Stimulated activated CD8-positive, alpha-beta memory T cell treated with anti-CD3 and anti-CD28 coated beads, Interleukin-7, amount 100 ng/mL, for 24 hours (primary cell): ENCODE measurements at regions not wholly inside any gene's neighbourhood (a gene's known extent, or its start where the extent isn't known, plus 50 kb on each side); places are given as distances from the start of the nearest gene placed in this dataset.
"Not testable (repeated sequence)": the region's sequence is repeated elsewhere in the genome, so short reads cannot be mapped to it uniquely, and the experiment has no call there.

Experiments
- DNase-seq: peaks from one replicate; pipeline ENCODE4 v3.0.0-alpha.2; 2020; ENCODE audit warnings: low read depth

DNA sequence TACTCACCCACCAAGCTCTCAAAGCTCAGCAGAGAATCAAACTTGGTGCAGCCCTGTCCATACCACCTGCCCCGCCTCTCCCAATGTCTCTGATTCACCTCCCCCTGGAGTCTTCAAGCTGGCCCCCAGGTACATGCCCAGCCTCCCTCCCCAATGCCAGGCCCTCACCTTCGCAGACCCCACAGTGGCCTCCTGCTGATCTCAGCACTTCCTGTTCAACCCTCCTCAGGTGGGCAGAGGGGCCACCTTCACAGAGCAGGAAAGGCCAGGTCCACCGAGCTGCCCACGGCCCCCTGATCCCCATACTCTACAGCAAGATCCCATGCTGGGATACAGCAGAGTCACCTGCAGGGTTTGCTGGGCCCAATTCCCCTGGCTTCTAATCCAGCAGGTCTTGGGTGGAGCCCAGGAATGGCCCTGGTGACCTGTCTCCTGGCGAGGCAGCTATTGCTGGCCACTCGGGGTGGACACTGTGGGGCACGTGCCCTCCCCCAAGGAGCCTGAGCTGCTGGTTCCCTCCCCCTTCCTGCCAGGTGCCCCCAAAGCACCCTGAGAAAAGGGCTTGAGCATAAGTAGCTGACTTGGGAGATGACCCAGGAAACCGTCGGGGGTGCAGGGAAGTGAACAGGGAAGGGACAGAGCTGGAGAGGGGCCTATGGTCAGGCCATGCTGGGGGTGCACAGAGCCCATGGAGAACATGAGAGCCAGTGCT, 150.7 kb downstream of the BRD1 start:
- DNase-seq = no peak

DNA sequence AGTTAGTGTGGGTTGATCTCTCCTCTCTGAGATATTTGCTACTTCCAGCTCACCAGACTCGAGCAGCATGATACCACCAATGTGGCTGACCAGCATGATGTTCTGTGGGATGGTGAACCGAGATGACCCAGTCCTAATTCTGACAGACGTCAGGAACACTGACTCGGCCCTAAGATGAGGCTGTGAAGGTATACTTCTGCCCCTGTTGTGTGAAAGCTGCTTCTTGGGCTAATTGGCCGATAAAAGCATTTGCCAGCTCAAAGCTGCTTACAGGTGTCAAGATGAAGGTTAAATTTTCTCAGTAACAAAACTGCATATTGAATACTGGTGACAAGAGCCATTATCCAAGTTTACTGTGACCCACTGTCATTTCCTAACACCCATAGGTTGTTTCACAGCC, 151.4 kb downstream of the BRD1 start:
- DNase-seq = no peak

DNA sequence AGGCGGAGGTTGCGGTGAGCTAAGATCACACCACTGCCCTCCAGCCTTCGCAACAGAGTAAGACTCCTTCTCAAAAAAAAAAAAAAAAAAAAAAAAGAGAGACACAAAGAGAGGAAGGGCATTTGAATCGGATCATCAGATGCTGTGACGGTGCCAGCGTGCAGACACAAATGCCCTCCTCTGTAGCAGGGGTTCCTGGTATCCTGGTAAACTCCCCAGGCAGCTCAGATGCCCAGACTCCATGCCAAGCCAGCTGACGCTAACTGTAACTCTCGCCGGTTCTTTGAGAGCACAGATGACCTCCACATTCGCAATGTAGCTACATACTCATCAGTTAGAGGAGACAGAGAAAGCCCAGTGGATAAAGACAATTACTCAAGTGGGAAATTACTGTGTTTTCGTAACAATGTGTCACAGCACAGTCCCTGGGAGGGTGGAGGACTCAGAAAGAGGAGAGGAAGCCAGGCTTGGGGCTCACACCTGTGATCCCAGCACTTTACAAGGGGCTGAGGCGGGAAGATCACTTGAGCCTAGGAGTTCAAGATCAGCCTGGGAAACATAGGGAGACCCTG, 153.1 kb downstream of the BRD1 start:
- no peak for DNase-seq

DNA sequence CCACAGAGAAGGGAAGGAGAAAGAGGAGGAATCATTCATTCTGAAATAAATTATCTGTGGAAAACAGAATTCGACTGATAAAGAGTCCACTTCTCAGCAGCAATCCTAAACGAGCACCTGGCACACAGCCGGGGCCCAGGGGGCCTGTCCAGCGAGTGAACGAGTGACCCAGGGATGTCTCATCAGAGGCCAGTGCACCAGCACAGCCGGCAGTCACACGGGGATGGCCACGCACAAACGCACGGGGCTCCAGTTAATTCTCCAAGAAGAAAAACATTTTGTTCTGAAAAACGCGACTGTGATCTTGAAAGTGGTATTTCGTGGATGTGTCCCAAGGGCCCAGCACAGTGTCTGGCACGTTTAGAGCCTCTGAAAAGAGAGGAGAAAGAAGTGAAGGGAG, 154.6 kb downstream of the BRD1 start:
- DNase-seq = no peak

DNA sequence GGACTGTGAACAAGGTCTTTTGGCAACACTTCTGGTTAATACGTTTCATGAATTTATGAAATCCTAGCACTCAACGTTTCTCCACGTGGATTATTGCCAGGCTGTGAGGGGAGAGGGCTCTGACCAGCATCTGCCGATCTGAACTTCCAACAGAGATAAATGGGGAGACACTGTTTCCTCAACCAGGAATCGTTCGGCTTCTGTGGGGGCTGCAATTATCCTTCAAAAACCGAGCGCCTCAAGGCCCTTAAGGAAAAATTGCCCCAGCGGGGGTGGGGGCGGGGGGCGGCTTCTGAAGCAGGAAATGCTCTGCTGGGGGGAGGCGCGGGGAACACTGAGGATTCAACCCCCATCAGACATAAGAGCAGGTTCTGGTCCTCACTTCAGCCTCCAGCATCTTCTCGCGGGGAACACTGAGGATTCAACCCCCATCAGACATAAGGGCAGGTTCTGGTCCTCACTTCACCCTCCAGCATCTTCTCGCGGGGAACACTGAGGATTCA, 155.6 kb downstream of the BRD1 start:
- no peak for DNase-seq

DNA sequence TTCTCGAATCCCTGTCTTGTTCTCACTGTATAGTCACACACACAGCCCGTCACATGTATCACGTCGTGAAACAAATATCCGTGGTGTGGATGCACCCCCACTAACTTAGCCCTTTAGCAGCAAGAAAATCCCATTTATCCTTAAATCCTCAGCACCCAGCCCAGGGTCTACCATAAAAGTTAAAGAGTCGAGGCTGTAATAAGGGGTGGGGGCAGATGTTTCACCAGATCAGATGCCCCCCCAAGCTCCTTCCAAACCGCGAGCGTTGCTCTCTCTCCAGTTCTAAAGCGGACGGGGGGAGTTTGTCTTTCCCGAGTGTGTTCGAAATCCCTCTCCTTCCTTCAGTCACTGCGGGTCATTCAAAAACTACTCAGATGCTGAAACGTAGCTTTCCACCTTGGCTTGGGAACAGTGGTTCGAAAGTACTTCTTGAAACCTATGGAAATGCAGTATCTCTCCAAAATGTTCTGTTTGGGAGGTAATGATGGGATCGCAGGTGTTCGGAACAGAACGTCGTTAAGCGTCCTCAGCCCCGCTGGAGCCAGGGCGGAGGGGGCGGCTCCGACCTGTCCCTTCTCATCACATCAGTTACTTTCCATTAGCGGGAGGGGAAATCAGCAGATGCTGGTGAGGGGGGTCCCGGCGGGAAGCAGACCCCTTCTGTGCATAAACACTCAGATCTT, 156.2 kb downstream of the BRD1 start:
- no peak for DNase-seq

DNA sequence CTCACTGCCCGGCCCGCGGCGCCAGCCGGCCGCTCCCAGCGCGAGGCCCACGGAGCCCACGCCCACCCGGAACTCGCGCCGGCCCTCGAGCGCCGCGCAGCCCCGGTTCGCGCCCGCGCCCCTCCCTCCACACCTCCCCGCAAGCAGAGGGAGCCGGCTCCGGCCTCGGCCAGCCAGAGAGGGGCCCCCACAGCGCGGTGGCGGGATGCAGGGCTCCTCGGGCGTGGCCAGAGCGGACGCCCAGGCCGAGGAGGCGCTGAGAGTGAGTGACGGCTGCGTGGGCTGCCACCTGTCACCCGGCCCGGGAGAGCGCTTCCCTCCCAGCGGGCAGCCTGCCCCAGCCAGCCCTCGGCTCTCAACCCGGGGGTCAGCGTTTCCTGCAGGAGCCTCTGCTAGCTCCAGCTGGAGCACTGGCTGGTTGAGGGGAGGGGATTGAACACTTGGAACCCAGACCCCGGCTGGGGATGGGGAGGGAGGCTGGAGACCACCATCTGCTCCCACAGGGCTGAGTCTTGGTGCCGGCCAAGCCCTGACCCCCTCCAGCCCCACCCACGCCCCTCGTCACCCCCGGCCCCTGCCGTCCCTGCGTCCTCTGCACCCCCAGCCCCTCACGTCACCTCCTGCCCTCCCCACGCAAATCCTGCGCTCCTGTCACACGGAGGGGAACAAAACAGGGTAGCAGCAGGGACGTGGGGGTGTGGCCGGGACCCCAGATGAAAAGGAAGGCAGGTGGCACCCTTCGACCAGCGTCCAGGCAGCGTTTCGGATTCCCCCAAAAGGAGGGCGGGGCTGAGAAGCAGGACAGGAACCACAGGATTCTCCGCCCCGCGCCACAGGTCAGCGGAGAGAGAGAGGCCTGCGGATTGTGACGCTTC, 157.0 kb downstream of the BRD1 start:
- DNase-seq = no peak

DNA sequence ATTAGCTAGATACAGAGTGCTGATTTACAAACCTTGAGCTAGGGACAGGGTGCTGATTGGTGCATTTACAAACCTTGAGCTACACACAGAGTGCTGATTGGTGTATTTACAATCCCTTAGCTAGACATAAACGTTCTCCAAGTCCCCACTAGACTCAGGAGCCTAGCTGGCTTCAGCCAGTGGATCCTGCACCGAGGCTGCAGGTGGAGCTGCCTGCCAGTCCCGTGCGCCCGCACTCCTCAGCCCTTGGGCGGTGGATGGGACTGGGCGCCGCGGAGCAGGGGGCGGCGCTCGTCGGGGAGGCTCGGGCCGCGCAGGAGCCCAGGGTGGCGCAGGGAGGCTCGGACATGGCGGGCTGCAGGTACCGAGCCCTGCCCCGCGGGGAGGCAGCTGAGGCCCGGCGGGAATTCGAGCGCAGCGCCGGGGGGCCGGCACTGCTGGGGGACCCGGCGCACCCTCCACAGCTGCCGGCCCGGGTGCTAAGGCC, 157.7 kb downstream of the BRD1 start:
- not testable (repeated sequence) for DNase-seq

DNA sequence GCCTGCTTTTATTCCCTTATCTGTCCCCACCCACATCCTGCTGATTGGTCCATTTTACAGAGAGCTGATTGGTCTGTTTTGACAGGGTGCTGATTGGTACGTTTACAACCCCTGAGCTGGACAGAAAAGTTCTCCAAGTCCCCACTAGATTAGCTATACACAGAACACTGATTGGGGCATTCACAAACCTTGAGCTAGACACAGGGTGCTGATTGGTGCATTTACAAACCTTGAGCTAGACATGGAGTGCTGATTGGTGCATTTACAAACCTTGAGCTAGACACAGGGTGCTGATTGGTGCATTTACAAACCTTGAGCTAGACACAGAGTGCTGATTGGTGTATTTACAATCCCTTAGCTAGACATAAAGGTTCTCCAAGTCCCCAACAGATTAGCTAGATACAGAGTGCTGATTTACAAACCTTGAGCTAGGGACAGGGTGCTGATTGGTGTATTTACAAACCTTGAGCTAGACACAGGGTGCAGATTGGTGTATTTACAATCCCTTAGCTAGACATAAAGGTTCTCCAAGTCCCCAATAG, 158.2 kb downstream of the BRD1 start:
- DNase-seq = not testable (repeated sequence)

DNA sequence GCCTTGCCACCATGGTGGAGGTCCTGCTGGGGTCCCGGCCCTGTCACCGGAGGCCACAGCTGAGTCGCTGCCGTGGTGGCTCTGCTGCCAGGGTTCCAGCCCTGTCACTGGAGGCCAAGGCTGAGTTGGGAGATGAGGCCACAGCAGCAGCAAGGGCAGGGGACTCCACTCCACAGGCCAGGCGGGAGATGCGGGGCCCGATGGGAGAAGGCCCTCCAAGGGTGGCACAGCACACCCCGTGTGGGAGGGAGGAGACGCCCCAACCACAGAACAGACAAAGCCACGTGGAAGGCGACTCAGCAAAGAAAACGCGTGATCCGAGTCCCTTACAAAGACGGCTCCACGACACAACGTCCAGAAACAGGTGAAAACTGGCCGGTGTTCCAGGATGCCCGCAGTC, 159.3 kb downstream of the BRD1 start:
- no peak for DNase-seq

DNA sequence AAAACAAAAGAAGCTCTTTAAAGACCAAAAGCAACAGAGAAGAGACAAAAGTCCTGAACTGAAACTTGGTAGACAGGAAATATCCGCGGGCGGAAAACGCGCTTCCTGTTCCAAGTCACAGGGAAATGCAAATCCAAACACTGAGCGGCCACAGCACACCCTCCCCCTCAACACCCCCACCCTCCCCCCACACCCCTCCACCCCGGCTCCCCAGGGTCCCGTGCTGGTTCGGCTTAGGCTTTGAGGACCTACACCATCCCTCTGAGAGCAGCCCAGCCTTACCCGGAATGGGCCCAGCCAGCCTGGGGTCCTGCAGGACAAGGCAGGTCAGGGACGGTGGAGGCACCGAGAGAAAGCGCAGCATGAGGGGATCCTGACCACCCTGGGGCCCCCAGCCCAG, 160.4 kb downstream of the BRD1 start:
- no peak for DNase-seq

DNA sequence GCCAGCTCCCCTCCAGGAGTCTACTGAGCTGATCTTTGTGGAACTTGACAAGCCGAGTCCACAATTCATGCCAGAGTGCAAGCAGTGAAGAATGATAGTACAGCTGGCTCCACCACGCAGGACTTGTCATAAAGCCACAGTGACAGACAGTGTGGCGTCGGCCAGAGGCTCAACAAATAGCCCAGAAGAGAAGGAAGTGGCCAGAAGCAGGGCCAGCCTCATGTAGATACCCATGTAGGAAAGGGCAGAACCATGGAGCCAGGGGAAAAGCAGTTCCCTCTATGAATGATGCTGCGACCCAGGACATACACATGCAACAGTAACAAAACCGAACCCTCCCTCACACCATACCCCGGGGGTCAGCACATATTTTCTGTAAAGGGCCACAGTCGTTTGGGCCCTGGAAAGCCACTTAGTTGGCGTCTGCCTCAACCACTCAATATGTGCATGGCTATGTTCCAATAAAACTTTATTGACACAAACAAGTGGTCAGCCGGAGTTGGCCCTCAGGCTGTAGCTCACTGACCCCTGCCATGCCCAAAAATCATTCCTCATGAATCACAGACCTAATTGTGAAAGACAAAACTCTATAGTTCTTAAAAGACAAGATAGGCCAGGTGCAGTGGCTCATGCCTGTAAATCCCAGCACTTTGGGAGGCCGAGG, 161.4 kb downstream of the BRD1 start:
- no peak for DNase-seq

DNA sequence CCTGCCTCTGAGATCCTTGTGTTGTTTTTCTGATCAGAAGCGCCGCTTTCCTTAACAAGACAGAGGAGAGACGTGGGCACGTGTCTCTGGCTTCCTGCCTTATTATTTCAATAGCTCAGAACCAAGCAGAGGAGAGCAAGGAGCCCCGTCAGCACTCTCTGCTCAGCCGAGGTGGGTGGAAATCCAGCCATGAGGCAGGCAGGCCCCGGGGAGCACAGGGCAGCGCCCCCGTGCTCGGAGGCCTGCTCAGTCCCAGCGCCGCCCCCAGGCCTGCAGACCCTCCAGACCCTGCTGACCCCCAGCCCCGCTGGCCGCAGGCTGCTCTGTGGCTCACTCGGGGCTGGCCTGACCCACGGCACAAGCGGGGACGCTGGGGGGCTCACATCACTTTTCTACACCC, 162.8 kb downstream of the BRD1 start:
- DNase-seq = no peak

DNA sequence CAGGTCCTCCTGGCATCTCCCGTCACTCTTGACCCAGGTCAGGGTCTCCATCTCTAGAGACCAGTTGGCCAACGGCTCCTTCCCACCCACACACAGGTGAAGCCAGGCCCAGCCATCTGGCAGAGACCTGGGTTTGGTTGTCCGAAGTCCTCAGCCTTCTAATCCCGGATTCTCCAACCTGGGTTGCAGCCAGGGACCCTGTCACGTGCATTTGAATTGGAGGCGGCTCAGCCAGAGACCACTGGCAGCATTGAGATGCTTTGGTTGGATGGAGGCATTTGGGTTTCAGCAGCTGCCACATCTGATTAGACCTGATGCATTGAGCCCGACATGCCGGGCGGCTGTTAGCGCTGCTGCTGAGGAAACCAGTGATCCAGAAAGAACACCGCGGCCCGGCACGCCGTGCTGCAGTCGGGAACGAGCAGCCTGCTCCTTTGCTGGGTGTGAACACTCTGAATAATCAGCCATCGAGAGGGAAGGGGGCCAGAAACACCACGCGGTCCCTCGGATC, 163.2 kb downstream of the BRD1 start:
- DNase-seq = no peak

DNA sequence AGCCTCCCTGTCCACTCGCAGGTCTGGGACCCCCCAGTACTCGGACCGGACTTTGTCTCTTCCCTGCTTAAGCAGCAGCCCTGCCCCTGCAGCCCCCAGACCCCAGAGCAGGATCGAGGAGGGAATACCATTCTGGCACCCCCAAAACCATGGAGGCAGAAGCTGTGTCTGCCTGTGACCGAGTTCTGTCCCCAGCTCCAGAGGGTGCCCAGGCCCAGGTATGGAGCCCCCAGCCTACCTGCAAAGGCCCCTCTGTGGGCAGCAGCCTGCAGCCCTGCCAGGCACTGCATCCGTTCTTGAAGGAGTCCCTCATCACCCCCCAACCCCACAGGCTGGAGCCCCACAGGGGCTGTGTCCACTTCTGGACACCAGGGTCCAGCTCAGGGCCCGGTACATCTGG, 163.8 kb downstream of the BRD1 start:
- DNase-seq = no peak

DNA sequence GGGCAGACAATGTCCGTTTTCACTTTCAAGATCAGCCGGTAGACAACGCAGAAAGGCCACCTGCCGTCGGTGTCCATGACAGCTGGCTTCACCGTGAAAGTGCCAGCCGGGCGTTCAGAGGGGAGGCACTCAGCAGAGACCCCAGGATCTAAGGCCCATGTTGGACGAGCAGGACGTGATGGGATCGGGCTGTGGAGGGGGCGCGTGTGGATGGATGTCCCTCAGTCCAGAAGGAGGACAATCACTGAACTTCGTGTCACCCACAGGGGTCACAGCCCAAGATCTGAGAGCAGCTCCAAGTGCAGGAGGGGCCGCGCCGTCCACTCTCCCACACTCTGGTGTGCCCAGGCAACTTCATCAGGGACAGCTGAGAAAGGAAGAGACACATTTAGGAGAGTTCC, 164.4 kb downstream of the BRD1 start:
- DNase-seq = no peak

DNA sequence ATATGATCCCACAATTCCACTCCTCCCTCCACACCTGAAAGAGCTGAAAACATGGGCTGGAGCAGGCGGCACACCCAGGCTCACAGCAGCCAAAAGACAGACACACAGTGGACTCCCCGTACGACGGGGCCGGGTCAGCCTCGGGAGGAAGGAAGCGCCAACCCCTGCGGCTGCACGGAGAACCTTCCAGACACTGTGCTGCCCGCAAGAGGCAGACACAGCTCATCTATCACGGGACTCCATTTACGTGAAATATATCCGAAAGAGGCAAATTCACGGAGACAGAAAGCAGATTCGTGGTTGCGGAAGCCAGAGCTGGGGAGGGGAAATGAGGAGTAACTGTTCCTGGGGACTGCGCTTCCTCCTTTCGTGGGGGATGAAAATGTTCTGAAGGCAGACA, 165.0 kb downstream of the BRD1 start:
- DNase-seq = no peak

DNA sequence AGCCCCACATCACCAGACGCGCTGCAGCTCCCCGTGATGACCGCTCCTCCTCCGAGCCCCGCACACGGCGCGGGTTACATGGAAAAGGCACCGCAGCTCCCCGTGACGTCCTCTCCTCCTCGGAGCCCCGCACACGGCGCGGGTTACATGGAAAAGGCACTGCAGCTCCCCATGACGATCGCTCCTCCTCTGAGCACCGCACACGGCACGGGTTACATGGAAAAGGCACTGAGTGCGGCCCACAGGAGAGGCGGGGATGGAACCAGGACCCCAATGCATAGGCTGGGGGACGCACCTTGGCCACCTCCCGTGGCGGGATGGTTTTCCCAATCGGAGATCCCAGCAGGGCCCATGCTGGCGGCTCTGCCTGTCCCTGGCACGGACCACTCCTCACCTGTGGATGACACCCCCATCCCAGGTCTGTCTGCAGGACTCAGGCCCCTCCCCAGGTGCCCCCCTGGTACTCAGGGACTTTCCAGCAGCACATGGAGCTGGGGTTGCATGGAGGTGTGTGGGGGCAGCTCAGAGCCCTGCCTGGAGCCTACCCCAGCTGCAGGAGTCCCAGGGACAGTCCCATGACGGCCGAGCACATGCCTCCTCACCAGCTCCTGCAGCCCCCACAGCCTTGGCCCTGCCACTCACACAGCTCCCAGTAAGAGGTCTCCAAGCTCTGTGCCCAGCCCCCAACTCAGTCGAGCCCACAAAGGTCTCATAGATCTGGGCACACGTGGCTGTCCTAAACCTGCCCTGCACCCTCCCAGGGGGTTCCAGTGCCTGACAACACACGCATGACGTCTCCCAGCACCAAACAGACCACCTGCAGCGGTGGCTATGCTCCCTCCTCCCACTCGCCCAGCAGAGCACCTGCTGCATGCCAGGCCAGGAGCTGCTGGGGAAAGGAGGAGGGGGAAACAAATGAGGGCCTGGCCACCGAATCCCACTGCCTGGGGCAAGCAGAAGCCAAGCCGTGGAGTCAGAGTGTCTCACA, 166.6 kb downstream of the BRD1 start:
- DNase-seq = no peak

DNA sequence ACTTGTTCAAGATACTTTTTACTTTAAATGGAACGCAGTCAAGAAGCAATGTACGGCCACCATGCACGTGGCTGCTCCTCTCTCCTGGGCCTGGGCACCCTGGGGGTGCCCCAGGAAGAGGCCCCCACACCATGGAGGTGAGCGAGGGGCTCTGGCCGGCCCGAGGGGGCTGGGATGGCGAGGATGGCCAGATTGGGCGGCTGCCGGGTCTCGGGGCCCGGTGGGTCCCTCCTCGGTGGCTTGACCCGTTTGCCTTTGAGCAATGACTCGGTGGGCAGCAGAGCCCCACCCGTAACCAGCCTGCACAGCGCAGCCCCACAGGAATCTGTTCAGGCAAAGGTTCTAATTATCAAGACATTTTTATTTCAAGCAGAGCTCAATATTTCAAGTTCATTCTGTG, 167.4 kb downstream of the BRD1 start:
- no peak for DNase-seq

DNA sequence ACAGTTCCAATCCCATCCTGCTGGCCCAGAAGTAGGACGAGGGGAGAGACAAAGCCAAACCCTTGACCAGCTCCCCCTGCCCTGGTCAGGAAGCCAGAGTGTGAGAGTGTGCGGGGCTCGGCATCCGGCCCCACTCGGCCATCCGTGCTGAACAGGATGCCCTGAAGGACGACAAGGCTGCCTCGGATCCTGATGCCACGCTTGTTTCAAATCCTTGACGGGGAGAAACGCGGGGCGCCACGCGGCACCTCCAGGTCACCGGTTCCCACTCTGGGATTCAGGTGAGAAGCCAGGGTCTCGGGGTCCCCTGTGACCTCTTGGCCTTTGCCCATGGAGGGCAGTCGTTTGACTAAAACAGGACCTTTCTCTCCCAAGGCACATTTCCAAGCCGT, 167.8 kb downstream of the BRD1 start:
- no peak for DNase-seq
